GM12878 (cell line): ENCODE measurements at regions not wholly inside any gene's neighbourhood (a gene's known extent, or its start where the extent isn't known, plus 50 kb on each side); places are given as distances from the start of the nearest gene placed in this dataset.

Source experiments
- ATAC-seq: fragments of 200-7000 bp; cut with Tn5 transposase; 3 replicates; pipeline ENCODE4 v1.9.1; 2020; ENCODE audit warnings: mild to moderate bottlenecking, moderate library complexity
- BruUV-seq: library from RNA; stranded (reverse); fragments of 400-500 nt; replicated peaks from 2 replicates; lab custom pipeline; 2021; lab: Mats Ljungman, UMichigan
- CTCF ChIA-PET: fragments of 300-600 bp; sonication (Branson Sonifier 250); formaldehyde crosslinking; extraction: SDS; loops from one replicate; lab custom pipeline; 2021; ENCODE audit warnings: inconsistent platforms; lab: Yijun Ruan, JAX
- POLR2A ChIA-PET: fragments of 350-600 bp; formaldehyde crosslinking; extraction: SDS; loops from one replicate; lab custom pipeline; 2021; ENCODE audit warnings: inconsistent platforms; lab: Charles Lee
- RAD21 ChIA-PET: fragments of 300-600 bp; sonication (Branson Sonifier 250); formaldehyde crosslinking; loops from one replicate; lab custom pipeline; 2023; ENCODE audit warnings: antibody characterized with exemption; ENCODE audit not compliant: unreplicated experiment; lab: Charles Lee
- SMC1A ChIA-PET: fragments of 300-600 bp; sonication (Branson Sonifier 250); formaldehyde crosslinking; loops from one replicate; lab custom pipeline; 2023; ENCODE audit not compliant: unreplicated experiment, uncharacterized antibody; lab: Charles Lee
- DNase-seq: peaks from one replicate; pipeline ENCODE4 v3.0.0-alpha.2; 2011; ENCODE audit warnings: low read depth, low spot score
- FAIRE-seq: peaks from 3 replicates; lab custom pipeline; 2011; peaks lifted over from hg19 to GRCh38; lab: Jason Lieb, UNC
- H2AFZ ChIP-seq: 2 replicates; pipeline ENCODE4 v1.6.0; 2011; ENCODE audit warnings: low read depth, low read length, control low read depth; ENCODE audit not compliant: control insufficient read depth
- H3K27ac ChIP-seq: 2 replicates; pipeline ENCODE4 v1.5.1; 2011; ENCODE audit warnings: control low read depth; ENCODE audit not compliant: control insufficient read depth, insufficient read depth
- H3K27me3 ChIP-seq, 2 experiments: replicated peaks in 1 of 2; 2 replicates each; pipeline versions ENCODE4 v1.6.0 to v1.6.1; 2011; ENCODE audit warnings: low read length in 1 of 2; ENCODE audit not compliant: control insufficient read depth in 2 of 2, insufficient read depth in 2 of 2
- H3K36me3 ChIP-seq, 2 experiments: 2 replicates each; pipeline ENCODE4 v1.5.1; 2011; ENCODE audit warnings: low read length in 1 of 2; ENCODE audit not compliant: control insufficient read depth in 2 of 2, insufficient read depth in 2 of 2
- H3K4me1 ChIP-seq: 2 replicates; pipeline ENCODE4 v1.6.1; 2011; ENCODE audit warnings: mild to moderate bottlenecking, low read length, moderate library complexity, mixed read lengths; ENCODE audit not compliant: control insufficient read depth, insufficient read depth
- H3K4me2 ChIP-seq: 2 replicates; pipeline ENCODE4 v1.6.0; 2011; ENCODE audit warnings: control low read depth; ENCODE audit not compliant: control insufficient read depth, insufficient read depth
- H3K4me3 ChIP-seq: fragments of 200-600 bp; sonication (generic); 2 replicates; pipeline ENCODE4 v1.5.1; 2016
- H3K79me2 ChIP-seq: 2 replicates; pipeline ENCODE4 v1.6.0; 2011; ENCODE audit warnings: low read length; ENCODE audit not compliant: control insufficient read depth, insufficient read depth
- H3K9ac ChIP-seq: 2 replicates; pipeline ENCODE4 v1.8.0; 2011; ENCODE audit warnings: low read length, control low read depth, mixed read lengths; ENCODE audit not compliant: control insufficient read depth, insufficient read depth
- H3K9me3 ChIP-seq: replicated peaks from 3 replicates; pipeline ENCODE4 v1.5.1; 2011; ENCODE audit warnings: mild to moderate bottlenecking, low read length; ENCODE audit not compliant: control insufficient read depth, insufficient read depth
- H4K20me1 ChIP-seq: 2 replicates; pipeline ENCODE4 v1.6.0; 2011; ENCODE audit not compliant: control insufficient read depth, insufficient read depth
- CHD1 ChIP-seq: IDR thresholded peaks from 2 replicates; pipeline ENCODE4 v1.6.1; 2012; ENCODE audit warnings: low read depth, low read length, improper control_type of control experiment
- CHD2 ChIP-seq: IDR thresholded peaks from 2 replicates; pipeline ENCODE4 v1.6.1; 2011; ENCODE audit warnings: low read depth, low read length, improper control_type of control experiment, borderline replicate concordance
- E2F8 ChIP-seq: fragments of 450-650 bp; IDR thresholded peaks from 2 replicates; pipeline ENCODE4 v1.6.1; 2018; ENCODE audit warnings: mild to moderate bottlenecking, low read depth, moderate library complexity; ENCODE audit not compliant: partially characterized antibody
- EZH2 ChIP-seq: IDR thresholded peaks from 2 replicates; pipeline ENCODE4 v1.6.1; 2012; ENCODE audit warnings: low read depth, mild to moderate bottlenecking, control low read depth, inconsistent platforms, low read length, borderline replicate concordance; ENCODE audit not compliant: control insufficient read depth
- FOXK2 ChIP-seq: fragments of 450-650 bp; IDR thresholded peaks from 2 replicates; pipeline ENCODE4 v1.6.1; 2017; ENCODE audit warnings: mild to moderate bottlenecking, moderate library complexity
- HSF1 ChIP-seq: fragments of 150-350 bp; IDR thresholded peaks from 2 replicates; pipeline ENCODE4 v1.6.1; 2014; ENCODE audit warnings: mild to moderate bottlenecking, low read depth, low read length
- IKZF2 ChIP-seq, 2 experiments: fragments of 450-650 bp; IDR thresholded peaks; 2 replicates each; pipeline ENCODE4 v1.6.1; 2017; ENCODE audit warnings: mild to moderate bottlenecking in 2 of 2, moderate library complexity in 2 of 2
- MYB ChIP-seq: fragments of 150-350 bp; IDR thresholded peaks from 2 replicates; pipeline ENCODE4 v1.6.1; 2014; ENCODE audit warnings: mild to moderate bottlenecking, low read depth, low read length, borderline replicate concordance
- NFIC ChIP-seq: IDR thresholded peaks from 2 replicates; pipeline ENCODE4 v1.6.1; 2012; ENCODE audit warnings: low read depth, mild to moderate bottlenecking, inconsistent platforms, low read length, moderate library complexity
- RAD51 ChIP-seq: fragments of 450-650 bp; IDR thresholded peaks from 2 replicates; pipeline ENCODE4 v1.6.1; 2016; ENCODE audit warnings: moderate library complexity, mild to moderate bottlenecking, inconsistent platforms
- SMAD5 ChIP-seq: IDR thresholded peaks from 2 replicates; pipeline ENCODE4 v1.6.1; 2016; ENCODE audit warnings: antibody characterized with exemption, low read depth
- USF1 ChIP-seq: IDR thresholded peaks from 2 replicates; pipeline ENCODE4 v1.6.1; 2011; ENCODE audit warnings: borderline replicate concordance, low read depth, mild to moderate bottlenecking, moderate library complexity, mixed read lengths, low read length; ENCODE audit not compliant: insufficient read depth; ENCODE audit errors: extremely low read length
- WGBS: methylation state at CpG from one replicate; pipeline ENCODE4 v1.1.6; 2016; ENCODE audit warnings: low lambda C conversion rate; ENCODE audit not compliant: insufficient replicate concordance, insufficient coverage; ENCODE audit errors: missing lambda C conversion rate; 5-methylcytosine and 5-hydroxymethylcytosine counted together
- in situ Hi-C: fragments of 300-500 bp; cut with MboI; formaldehyde crosslinking; loops from 9 replicates; pipeline ENCODE4 v1.14.3; 2018; ENCODE audit warnings: mixed read lengths
- intact Hi-C: fragments of 100-400 bp; cut with micrococcal nuclease; formaldehyde crosslinking; loops from one replicate; pipeline ENCODE4 v1.14.2; 2022; ENCODE audit not compliant: unreplicated experiment

- in situ Hi-C loops = no loop called here
- CTCF ChIA-PET = interaction anchor here (1.3 to 3.6 kb wide), 2 partner anchors 9 to 14 kb away, joined by 4 to 16 read pairs; no protein-coding TSS in a partner anchor
- ATAC-seq = no peak
Observed at GRCh38 chr2:128750328-128751165, 431.9 kb upstream of the HS6ST1 start.

GRCh38 chr2:128751746-128752145 is 433.1 kb upstream of the HS6ST1 start:
- no peak for DNase-seq
- H3K36me3 ChIP-seq = no peaks in the 10 kb centered on the region
- H3K4me2 ChIP-seq = no peak overlapping the region
- ChIA-PET RAD21 (no interaction called here), CTCF (interaction anchor here (3.6 kb wide), 1 partner anchor 15 kb away, joined by 16 read pairs; no protein-coding TSS in a partner anchor), POLR2A (no interaction called here), SMC1A (no interaction called here)
- no peak overlapping the region for H2AFZ ChIP-seq
- no TSS peak for BruUV-seq
- H3K4me3 ChIP-seq = no peak overlapping the region
- WGBS = 94% methylated on average over 5 of the region's 5 CpGs
- H3K9ac ChIP-seq = no peak overlapping the region
- no peaks in the 10 kb centered on the region for H3K9me3 ChIP-seq
- intact Hi-C loops (no loop called here), in situ Hi-C loops (no loop called here)
- H3K27ac ChIP-seq = no peak overlapping the region
- H3K79me2 ChIP-seq = no peaks in the 10 kb centered on the region
- FAIRE-seq = no peak
- H3K4me1 ChIP-seq = peaks cover 12% of the 10 kb centered on the region
- no peaks in the 10 kb centered on the region for H4K20me1 ChIP-seq
- ATAC-seq = no peak
- H3K27me3 ChIP-seq = no peaks in the 10 kb centered on the region
- TF ChIP-seq E2F8 (no peak), IKZF2 (IDR thresholded peaks at IDR 0.05) (no peak), CHD2 (no peak), NFIC (no peak), FOXK2 (no peak), HSF1 (no peak), CHD1 (no peak), EZH2 (no peak)

More at GRCh38 chr2:128750328-128751165, 431.9 kb upstream of the HS6ST1 start:
- Histone ChIP-seq H3K4me1 (peaks cover 12% of the 10 kb centered on the region), H3K79me2 (no peaks in the 10 kb centered on the region), H3K27me3 (no peaks in the 10 kb centered on the region), H2AFZ (no peak overlapping the region), H3K9ac (no peak overlapping the region), H3K4me2 (no peak overlapping the region), H3K36me3 (no peaks in the 10 kb centered on the region), H3K9me3 (no peaks in the 10 kb centered on the region), H4K20me1 (no peaks in the 10 kb centered on the region), H3K4me3 (no peak overlapping the region), H3K27ac (no peak overlapping the region)
- ChIA-PET POLR2A (no interaction called here), RAD21 (no interaction called here), SMC1A (interaction anchor here (0.9 kb wide), 2 partner anchors 9 to 11 kb away, joined by 3 read pairs; no protein-coding TSS in a partner anchor)
- no peak for FAIRE-seq
- intact Hi-C loops = no loop called here
- no TSS peak for BruUV-seq
- no peak for DNase-seq
- WGBS = 45% methylated on average over 12 of the region's 12 CpGs
- peak; percentile 32 for TF ChIP-seq USF1
- no peak for TF ChIP-seq SMAD5
- no peak for TF ChIP-seq MYB
- peak; percentile 58; the same call in 1 of the 2 replicates for TF ChIP-seq RAD51
